ENCODE measurements at regions not wholly inside any gene's neighbourhood (a gene's known extent, or its start where the extent isn't known, plus 50 kb on each side); places are given as distances from the start of the nearest gene placed in this dataset.

- no peak for TF ChIP-seq CTCF (IDR thresholded peaks at IDR 0.05)
- no peak for TF ChIP-seq POLR2A (IDR thresholded peaks at IDR 0.05)
Measured at GRCh38 chr17:71484546-71484945, 636.3 kb upstream of the SOX9 start.

Data from ovary (tissue), 3 donors.